GM21528 (cell line): ENCODE measurements at regions not wholly inside any gene's neighbourhood (a gene's known extent, or its start where the extent isn't known, plus 50 kb on each side); places are given as distances from the start of the nearest gene placed in this dataset.

Source experiments
- ATAC-seq: cut with Tn5 transposase; IDR thresholded peaks from one replicate; pipeline ENCODE4 v1.9.1; 2021; ENCODE audit warnings: mild to moderate bottlenecking, moderate library complexity; ENCODE audit not compliant: unreplicated experiment, low FRiP score

GRCh38 chr13:21757763-21758162 lies 86.9 kb downstream of the FGF9 start:
- ATAC-seq, result no peak

DNA sequence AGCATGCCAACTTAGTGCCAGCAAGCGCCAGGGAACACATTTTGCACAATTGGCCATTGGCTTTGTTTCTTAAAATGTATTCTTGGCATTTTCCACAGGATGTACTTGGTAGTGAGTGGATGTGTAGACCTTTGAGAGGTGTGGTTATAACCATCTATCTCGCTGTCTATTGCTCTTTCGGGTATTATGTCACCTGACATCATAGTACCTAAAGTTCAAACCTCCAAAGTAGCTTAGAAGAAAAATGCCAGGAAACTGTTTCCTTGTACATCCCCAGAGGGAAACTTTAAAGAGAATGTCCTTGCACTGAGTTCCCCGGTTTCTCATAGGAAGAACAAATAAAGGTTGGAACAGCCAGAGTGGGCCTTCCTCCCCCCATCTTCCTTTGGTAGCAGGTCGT lies 87.6 kb downstream of the FGF9 start:
- no peak for ATAC-seq

GRCh38 chr13:21759463-21759862 lies 88.6 kb downstream of the FGF9 start:
- ATAC-seq, result no peak

DNA sequence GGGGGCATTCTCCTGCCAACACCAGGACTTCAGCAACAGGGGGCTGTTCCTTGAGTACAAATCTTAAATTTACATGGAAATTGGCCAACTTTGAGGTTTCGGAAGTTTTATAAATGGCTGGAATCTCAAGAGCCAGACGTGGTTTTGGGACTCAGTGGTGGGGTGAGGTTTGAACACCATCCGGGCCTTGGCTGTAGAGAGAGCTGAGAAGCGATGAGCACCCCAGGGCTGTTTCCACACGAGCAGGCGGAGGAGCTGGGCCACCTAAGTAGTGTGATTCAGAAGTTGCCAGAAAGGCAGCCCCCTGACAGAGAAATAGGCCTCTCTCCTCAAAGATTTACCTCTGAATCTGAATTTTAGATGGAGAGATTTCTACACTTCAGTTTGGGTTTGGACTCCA lies 89.0 kb downstream of the FGF9 start:
- ATAC-seq, result no peak

DNA sequence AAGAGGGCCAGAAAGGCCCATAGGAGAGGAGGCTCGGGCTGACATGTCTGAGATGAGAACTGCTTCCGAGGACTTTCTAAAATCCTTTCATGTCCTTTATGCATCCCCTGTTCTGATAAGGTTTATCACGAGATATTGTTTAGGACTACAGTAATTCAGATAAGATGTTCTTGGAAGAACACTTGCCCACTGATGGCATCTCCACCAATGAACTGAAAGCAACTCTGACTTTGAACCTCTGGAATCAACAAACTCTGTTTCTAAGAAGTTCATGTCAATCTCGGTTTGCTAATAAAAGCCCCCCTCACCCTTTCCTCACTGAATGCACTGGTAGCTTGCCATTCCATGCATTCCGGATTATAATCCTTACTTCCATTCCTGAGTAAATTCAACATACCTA lies 90.9 kb downstream of the FGF9 start:
- ATAC-seq, result no peak

GRCh38 chr13:21762512-21762911 lies 91.6 kb downstream of the FGF9 start:
- no peak for ATAC-seq

GRCh38 chr13:21767032-21767431 lies 96.2 kb downstream of the FGF9 start:
- ATAC-seq, result no peak

GRCh38 chr13:21771075-21771474 lies 100.2 kb downstream of the FGF9 start:
- no peak for ATAC-seq

DNA sequence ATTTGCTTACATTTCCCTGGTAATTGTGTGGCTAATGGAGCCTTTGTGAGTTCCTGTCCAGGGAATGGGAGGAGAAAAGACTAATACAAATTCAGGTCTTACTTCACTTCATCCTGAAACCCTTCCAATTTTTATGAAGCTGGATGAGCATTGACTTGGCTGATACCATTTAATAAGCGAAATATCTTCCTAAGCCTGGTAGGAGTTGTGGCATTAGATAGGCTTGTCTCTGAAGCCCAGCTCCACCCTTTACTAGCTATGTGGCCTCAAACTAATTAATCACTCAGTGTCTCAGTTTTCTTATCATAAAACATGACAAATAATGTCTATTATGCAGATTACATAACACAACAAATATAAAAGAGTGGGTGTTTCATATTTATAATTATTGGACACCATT lies 106.3 kb downstream of the FGF9 start:
- ATAC-seq, result no peak

GRCh38 chr13:21777813-21778212 lies 106.9 kb downstream of the FGF9 start:
- no peak for ATAC-seq

DNA sequence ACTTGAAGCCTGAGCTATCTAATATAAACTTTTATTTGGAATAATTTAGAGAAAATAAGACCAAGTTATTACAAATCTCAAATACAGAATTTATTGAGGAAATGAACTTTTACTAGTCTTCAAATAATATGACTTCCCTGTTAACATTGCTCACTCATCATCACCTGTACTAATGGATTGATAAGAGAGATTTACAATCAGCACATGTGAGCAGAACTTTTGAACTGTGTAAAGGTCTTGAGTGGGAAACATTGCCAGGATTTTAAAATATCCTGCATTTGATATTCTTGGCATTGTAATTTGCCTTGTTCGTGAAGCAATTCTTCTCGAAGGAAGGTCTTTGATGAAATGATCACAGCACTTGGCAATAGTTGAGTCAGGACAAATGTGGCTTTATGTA lies 111.9 kb downstream of the FGF9 start:
- ATAC-seq, result no peak

GRCh38 chr13:21785990-21786389 lies 115.1 kb downstream of the FGF9 start:
- ATAC-seq, result no peak

GRCh38 chr13:21796066-21796465 lies 125.2 kb downstream of the FGF9 start:
- no peak for ATAC-seq

DNA sequence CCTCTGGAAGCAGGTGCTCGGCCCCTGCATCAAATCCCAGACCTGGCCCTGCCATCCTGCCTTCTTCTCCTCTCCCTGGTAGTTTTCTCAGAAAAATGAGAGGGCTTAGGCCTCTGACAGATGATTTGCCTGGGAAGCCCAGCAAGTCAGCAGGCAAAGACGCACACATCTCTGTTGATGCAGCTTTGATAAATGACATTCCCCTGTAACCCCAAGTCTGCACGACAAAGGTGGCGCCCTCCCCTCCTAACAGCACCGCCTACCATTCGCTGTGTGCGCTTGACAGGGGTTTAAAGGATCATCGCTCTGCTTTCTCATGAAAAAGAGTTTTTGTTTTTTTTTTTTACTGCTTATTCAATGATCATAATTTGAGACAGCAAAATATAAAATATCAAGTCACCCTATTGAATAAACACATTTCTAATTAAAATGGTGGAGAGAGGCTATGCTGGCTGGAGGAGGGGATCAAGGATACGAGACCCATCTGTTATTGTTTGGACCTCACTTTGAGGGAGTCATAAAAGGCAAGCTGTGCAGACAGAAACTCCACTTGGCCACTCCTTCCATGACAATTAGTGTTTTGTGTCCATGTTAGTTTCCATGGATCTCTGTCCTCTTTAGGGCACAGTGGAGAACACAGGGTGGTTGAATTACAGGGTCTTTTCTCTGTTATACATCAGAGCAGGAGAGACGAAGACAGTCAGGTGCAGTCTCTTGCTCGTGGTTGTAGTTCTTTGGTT lies 126.1 kb downstream of the FGF9 start:
- no peak for ATAC-seq

DNA sequence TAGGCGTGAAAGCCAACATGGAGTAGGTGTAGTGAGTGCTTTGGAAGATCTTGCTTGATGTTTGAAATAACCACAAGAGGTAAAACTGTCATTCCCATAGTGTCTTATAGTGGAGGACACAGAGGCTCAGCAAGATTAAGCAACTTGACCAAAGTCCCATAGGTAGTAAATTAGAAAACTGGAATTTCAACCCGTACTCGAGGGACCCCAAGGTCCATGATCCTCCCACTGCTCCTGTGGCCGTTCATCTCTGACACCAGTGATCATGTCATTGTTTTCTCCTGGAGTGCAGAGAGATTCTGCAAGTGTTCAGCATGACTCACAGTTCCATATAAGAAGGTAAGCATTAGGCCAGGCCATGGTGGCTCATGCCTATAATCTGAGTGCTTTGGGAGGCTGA lies 126.9 kb downstream of the FGF9 start:
- ATAC-seq, result no peak

DNA sequence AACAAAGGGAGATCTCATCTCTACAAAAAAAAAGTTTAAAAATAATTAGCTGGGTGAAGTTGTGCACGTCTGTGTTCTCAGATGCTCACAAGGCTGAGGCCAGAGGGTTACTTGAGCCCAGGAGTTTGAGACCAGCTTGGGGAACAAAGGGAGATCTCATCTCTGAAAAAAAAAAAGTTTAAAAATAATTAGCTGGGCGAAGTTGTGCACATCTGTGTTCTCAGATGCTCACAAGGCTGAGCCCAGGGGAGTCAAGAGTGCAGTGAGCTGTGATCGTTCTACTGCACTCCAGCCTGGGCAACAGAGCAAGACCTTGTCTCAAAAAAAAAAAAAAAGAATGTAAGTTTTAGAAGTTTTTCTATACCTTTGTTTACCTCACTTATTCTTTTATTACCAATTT lies 127.3 kb downstream of the FGF9 start:
- no peak for ATAC-seq

DNA sequence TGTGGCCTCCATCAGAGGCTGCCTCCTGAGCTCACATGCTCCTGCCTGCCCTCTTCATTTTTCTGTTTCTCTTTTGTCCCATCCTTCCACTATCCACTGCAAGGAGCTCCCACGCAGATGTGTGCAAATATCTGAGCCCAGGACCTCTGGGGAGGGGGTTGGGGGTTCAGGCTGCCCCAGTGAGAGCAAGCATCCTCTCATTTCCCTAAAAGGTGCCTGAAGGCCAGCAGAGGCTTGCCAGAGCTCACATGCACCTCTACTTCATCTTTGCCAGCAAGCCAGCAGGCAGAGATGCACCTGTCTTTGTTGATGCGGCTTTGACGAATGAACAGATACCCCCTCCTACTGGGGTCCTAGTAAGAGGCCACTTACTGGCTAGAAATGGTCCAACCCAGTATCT lies 128.8 kb downstream of the FGF9 start:
- no peak for ATAC-seq

DNA sequence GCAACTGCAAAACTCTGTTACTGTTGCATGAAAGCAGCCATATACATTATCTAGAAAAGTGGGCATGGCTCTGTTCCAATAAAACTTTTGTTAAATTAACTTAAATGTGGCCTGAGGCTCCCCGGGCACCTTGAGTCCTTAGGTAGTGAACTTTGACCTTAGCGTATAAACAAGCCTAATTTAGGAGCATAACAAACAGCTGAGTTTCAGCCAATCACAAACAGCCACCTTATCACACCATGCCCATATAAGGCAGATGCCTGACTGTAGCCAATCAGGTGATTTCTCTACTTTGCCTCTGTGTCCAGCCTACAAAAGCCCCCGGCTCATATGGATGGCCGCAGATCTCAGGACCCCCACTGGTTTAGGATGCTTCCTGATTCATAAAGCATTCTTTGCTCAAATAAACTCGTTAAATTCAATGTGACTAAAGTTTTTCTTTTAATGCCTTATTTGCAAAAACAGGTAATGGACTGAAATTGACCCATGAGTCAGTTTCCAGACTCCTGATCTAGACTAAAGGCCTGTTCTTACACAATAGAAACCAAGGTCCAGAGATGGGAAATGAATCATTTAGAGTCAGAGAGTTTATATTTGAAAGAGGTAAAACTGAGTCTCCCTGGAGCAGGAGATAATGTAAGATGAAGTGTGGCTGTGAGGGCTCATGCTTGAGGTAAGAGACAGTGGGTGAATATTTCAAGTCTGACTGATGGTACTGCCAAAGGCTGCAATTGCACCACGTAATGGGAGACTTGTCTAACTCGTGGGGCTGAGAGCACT lies 130.2 kb downstream of the FGF9 start:
- ATAC-seq, result no peak

DNA sequence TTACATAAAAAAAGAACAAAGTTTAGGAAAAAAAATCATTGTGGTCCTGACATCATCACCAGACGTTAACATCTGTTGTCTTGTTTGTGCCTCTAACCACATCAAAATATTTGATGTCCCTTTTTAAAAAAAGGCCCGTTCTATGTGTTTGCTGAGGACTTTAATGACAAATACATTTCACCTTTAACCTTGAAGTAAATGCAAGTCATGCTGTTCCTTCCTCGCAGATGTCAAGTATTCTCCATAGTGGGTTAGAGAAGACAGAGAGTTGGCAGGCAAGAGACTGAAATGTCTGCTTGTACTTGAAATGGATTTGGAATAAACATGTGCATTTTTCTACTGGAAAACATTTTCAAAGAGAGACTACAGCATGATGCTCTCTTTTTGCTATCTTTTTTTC lies 134.9 kb downstream of the FGF9 start:
- ATAC-seq, result no peak

GRCh38 chr13:21812192-21812626 lies 141.3 kb downstream of the FGF9 start:
- ATAC-seq, result no peak

GRCh38 chr13:21813110-21813509 lies 142.2 kb downstream of the FGF9 start:
- ATAC-seq, result no peak

DNA sequence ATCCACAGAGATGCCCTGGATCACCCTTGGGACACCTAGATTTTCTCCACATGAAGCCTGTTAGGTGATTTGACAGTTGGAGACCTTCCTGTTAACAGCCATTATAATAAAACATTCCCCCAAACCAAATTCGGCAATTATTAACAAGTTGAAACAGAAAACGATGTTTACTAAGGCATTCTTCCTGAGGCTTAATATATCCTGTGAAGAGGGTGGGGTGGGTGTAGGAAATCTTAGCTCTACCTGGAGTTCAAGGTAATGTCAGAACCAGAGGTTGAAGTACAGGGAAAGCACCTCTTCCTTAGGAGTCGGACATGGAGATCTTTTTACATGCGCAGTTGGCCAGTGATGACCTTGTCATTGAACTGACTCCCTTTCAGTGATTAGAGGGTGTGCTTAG lies 143.0 kb downstream of the FGF9 start:
- ATAC-seq, result no peak
